HAP-1 (cell line): ENCODE measurements at regions not wholly inside any gene's neighbourhood (a gene's known extent, or its start where the extent isn't known, plus 50 kb on each side); places are given as distances from the start of the nearest gene placed in this dataset.

ENCODE experiments used
- DNase-seq, 2 experiments: peaks; one replicate each; pipeline ENCODE4 v3.0.0-alpha.2; 2016 to 2020; ENCODE audit warnings: low spot score in 2 of 2
- H3K27me3 ChIP-seq: fragments of 250-450 bp; sonication (Bioruptor Pico); 2 replicates; pipeline ENCODE4 v1.5.1; 2020; ENCODE audit warnings: low read depth, mild to moderate bottlenecking, moderate library complexity
- H3K36me3 ChIP-seq: fragments of 250-450 bp; sonication (Bioruptor Pico); replicated peaks from 2 replicates; pipeline ENCODE4 v1.5.1; 2020; ENCODE audit warnings: mild to moderate bottlenecking
- H3K4me1 ChIP-seq: fragments of 250-450 bp; sonication (Bioruptor Pico); 2 replicates; pipeline ENCODE4 v1.5.1; 2020; ENCODE audit warnings: mild to moderate bottlenecking
- H3K4me3 ChIP-seq: fragments of 250-450 bp; sonication (Bioruptor Pico); 2 replicates; pipeline ENCODE4 v1.5.1; 2020; ENCODE audit warnings: mild to moderate bottlenecking, moderate library complexity
- H3K9me3 ChIP-seq: fragments of 250-450 bp; sonication (Bioruptor Pico); 2 replicates; pipeline ENCODE4 v1.5.1; 2020; ENCODE audit warnings: mild to moderate bottlenecking, moderate library complexity
- in situ Hi-C: fragments of 300-500 bp; cut with MboI; formaldehyde crosslinking; loops from 3 replicates; pipeline ENCODE4 v1.14.3; 2020; ENCODE audit warnings: low sequenced_read_pairs, inconsistent platforms, mixed read lengths

GRCh38 chr2:144711630-144712549 lies 192.0 kb upstream of the ZEB2 start:
- no peak for DNase-seq
- in situ Hi-C loops = no loop called here
- Histone ChIP-seq H3K4me1 (no peaks in the 10 kb centered on the region), H3K36me3 (no peaks in the 10 kb centered on the region), H3K4me3 (no peak overlapping the region), H3K27me3 (peaks cover 2% of the 10 kb centered on the region; the same call in 1 of the 2 replicates), H3K9me3 (no peaks in the 10 kb centered on the region)

DNA sequence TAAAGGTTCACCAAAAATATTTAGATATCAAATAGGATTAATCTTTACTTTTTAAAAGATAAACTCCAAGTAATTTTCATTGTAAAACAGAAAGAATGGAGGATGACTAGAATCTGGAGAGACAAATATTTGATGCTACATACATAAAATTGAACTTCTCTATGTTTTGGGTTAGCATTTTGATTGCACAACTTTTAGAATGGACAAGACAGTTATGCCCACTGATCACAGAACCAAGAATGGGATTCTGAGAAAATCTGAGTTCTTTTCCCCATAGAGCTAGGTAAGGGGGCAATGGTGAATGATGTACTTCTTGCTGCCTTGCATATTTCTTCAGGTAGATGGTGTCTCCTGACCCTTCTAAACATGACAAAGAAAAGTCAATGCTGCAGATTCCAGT lies 191.2 kb upstream of the ZEB2 start:
- Histone ChIP-seq H3K4me1 (no peaks in the 10 kb centered on the region), H3K4me3 (no peak overlapping the region), H3K9me3 (no peaks in the 10 kb centered on the region), H3K27me3 (peaks cover 2% of the 10 kb centered on the region; the same call in 1 of the 2 replicates), H3K36me3 (no peaks in the 10 kb centered on the region)
- no peak for DNase-seq
- in situ Hi-C loops = no loop called here

DNA sequence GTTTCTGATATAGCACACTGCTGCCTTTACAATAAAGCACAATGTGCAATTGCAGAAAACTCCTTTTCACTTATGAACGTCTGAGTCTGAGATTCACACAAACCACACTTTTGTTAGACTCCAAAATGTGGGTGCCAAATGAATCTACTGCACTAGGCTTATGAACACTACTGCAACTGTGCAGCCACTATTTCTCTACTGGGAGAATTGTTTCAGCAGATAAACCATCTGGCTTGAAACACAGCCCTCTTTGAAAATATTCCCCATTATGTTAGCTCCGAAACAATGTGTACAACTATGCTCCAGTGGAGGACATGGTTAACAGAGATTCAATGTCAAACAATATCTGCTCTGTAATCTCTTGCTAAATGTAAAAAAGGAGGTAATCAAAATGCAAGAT lies 188.7 kb upstream of the ZEB2 start:
- Histone ChIP-seq H3K4me1 (no peaks in the 10 kb centered on the region), H3K9me3 (no peaks in the 10 kb centered on the region), H3K36me3 (no peaks in the 10 kb centered on the region), H3K27me3 (no peaks in the 10 kb centered on the region), H3K4me3 (no peak overlapping the region)
- in situ Hi-C loops = no loop called here
- no peak for DNase-seq

GRCh38 chr2:144707736-144708326 lies 187.9 kb upstream of the ZEB2 start:
- Histone ChIP-seq H3K4me1 (no peaks in the 10 kb centered on the region), H3K27me3 (no peaks in the 10 kb centered on the region)
- in situ Hi-C loops = no loop called here

GRCh38 chr2:144706647-144707046 lies 186.7 kb upstream of the ZEB2 start:
- H3K36me3 ChIP-seq = no peaks in the 10 kb centered on the region

More at GRCh38 chr2:144707736-144708326, 187.9 kb upstream of the ZEB2 start:
- no peaks in the 10 kb centered on the region for H3K9me3 ChIP-seq
- DNase-seq = no peak
- H3K36me3 ChIP-seq = no peaks in the 10 kb centered on the region
- H3K4me3 ChIP-seq = no peak overlapping the region

DNA sequence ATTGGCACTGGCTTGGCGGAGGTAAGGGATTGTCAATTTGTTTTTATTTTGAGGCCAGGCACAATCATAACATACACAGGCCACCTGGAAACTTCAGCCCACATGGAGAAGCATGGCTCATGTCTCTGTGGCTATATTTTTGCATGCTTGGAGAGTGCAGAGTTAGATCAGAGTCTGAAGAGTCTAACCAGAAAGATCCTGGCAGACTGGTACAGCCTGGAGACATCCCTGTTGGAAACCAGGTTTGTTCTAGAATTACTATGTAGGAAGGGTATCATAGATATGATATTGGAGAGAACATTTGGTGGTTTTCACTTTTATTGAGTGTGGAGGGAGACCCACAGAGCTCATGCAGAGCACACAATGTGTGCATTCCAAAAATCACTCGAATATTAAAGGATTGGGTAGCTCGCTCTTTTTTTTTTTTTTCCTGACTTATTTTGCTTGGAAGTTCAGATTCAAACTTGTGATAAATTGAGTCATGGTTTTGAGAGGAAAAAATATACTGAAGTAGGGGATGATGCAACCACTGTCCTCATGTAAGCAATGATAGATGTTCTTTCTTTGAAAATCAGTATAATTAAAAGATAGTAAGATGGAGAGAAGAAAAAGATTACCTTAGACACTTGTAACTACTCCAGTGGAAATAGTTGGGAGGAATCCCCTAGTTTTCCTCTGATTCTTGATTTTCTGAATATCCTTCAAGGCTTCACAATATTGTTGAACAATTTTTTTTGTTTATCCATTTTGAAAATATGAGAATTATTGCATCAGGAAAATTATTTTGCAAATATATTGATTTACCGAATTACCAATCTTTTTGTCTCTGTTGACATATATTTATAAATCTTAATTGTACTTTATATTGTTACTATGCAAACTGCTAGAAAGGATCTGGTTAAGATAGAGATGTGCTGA lies 185.7 kb upstream of the ZEB2 start:
- no peaks in the 10 kb centered on the region for H3K27me3 ChIP-seq
- H3K4me3 ChIP-seq = no peak overlapping the region
- DNase-seq = no peak
- H3K36me3 ChIP-seq = no peaks in the 10 kb centered on the region
- in situ Hi-C loops = no loop called here
- H3K9me3 ChIP-seq = no peaks in the 10 kb centered on the region
- no peaks in the 10 kb centered on the region for H3K4me1 ChIP-seq

More at GRCh38 chr2:144706647-144707046, 186.7 kb upstream of the ZEB2 start:
- Histone ChIP-seq H3K4me3 (no peak overlapping the region), H3K27me3 (no peaks in the 10 kb centered on the region), H3K4me1 (no peaks in the 10 kb centered on the region), H3K9me3 (no peaks in the 10 kb centered on the region)
- DNase-seq = no peak
- in situ Hi-C loops = no loop called here

DNA sequence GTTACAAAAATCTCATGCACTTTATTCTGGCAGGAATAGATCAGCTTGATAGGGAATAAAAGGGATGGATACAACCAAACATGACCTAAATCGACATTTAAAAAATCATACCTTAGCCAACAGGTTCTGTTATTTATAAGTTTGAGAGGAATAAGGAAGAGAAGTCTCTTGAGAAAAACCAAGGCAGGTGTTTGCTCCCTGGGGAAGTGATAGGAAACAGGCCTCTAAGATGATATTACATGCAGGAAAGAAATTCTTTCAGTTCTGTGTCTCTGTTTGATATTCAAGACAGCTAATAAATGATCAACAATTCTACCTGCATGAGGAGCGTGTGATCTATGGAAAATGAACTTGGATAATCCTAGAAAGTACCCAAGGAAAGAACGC lies 184.8 kb upstream of the ZEB2 start:
- no peaks in the 10 kb centered on the region for H3K4me1 ChIP-seq
- in situ Hi-C loops = no loop called here
- H3K27me3 ChIP-seq = no peaks in the 10 kb centered on the region
- H3K36me3 ChIP-seq = no peaks in the 10 kb centered on the region
- no peaks in the 10 kb centered on the region for H3K9me3 ChIP-seq
- DNase-seq = no peak
- H3K4me3 ChIP-seq = no peak overlapping the region

GRCh38 chr2:144703852-144704708 lies 184.2 kb upstream of the ZEB2 start:
- in situ Hi-C loops = no loop called here
- no peak overlapping the region for H3K4me3 ChIP-seq

GRCh38 chr2:144702051-144702450 lies 182.1 kb upstream of the ZEB2 start:
- no peaks in the 10 kb centered on the region for H3K36me3 ChIP-seq
- no peaks in the 10 kb centered on the region for H3K27me3 ChIP-seq
- DNase-seq = no peak
- no peak overlapping the region for H3K4me3 ChIP-seq
- in situ Hi-C loops = no loop called here
- no peaks in the 10 kb centered on the region for H3K9me3 ChIP-seq
- H3K4me1 ChIP-seq = no peaks in the 10 kb centered on the region

More at GRCh38 chr2:144703852-144704708, 184.2 kb upstream of the ZEB2 start:
- H3K27me3 ChIP-seq = no peaks in the 10 kb centered on the region
- no peaks in the 10 kb centered on the region for H3K36me3 ChIP-seq
- no peaks in the 10 kb centered on the region for H3K9me3 ChIP-seq
- no peaks in the 10 kb centered on the region for H3K4me1 ChIP-seq
- no peak for DNase-seq

DNA sequence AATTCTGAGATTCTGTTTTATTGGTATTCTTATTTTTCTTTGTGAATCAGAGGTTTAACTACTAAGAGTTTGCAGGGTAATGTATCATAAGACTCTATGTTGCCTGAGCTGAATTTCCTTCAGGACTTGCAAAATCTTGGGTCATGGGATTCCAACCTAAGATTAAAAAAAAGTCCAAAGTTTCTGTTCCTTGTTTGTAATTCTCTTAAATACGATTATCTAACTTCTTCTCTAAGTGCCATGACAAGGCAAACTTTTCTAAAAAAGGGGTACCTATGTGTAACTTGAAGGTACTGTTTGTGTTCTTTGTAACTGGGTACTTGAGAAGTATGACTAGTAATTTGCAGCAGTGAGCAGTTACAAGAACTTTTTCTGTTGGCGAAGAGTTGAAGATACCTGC lies 181.3 kb upstream of the ZEB2 start:
- no peak for DNase-seq
- no peaks in the 10 kb centered on the region for H3K9me3 ChIP-seq
- in situ Hi-C loops = no loop called here
- H3K4me3 ChIP-seq = no peak overlapping the region
- H3K4me1 ChIP-seq = no peaks in the 10 kb centered on the region
- no peaks in the 10 kb centered on the region for H3K27me3 ChIP-seq
- H3K36me3 ChIP-seq = no peaks in the 10 kb centered on the region

DNA sequence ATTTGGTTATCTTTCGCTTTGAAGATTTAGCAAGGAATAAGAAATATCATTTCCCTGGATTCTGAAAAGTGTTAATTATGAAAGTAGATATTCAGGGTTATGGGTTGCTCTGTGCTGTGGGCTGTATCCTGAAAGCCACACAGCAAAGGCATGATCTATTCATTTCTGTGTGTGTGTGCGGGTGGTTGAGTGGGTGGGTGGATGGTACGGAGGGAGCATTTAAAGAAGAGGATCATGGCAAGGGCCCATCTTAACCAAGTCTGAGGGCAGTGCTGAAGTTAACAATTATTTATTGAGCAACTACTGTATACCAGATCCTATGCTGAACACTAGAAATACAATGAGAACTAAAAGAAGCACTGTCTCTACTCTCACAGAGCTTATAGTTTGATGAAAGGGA lies 178.2 kb upstream of the ZEB2 start:
- H3K4me1 ChIP-seq = no peaks in the 10 kb centered on the region

GRCh38 chr2:144695657-144696056 lies 175.7 kb upstream of the ZEB2 start:
- Histone ChIP-seq H3K27me3 (no peaks in the 10 kb centered on the region), H3K9me3 (no peaks in the 10 kb centered on the region), H3K4me1 (no peaks in the 10 kb centered on the region), H3K36me3 (no peaks in the 10 kb centered on the region), H3K4me3 (no peak overlapping the region)
- in situ Hi-C loops = no loop called here
- DNase-seq = no peak

More for the DNA sequence above, 178.2 kb upstream of the ZEB2 start:
- in situ Hi-C loops = no loop called here
- H3K36me3 ChIP-seq = no peaks in the 10 kb centered on the region
- DNase-seq = no peak
- no peaks in the 10 kb centered on the region for H3K9me3 ChIP-seq
- H3K4me3 ChIP-seq = no peak overlapping the region
- no peaks in the 10 kb centered on the region for H3K27me3 ChIP-seq

DNA sequence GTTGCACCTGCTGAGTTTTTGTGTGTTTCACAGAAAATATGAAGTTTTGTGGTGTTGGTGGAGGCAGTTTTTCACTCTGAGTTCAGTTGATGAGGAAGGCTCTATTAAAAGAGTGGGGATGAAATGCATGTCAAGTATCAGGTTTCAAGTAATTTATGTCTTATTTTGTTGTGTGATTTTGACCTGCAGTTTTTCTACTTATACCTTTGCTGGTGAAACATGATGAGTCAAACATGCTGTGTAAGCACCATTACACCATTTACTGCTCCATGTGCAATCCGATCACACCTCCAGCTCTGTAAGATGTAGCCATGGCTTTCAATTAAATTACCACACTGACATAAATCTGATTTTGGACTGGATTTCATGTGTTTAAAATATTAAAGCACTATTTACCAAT lies 174.5 kb upstream of the ZEB2 start:
- no peaks in the 10 kb centered on the region for H3K9me3 ChIP-seq
- no peak for DNase-seq
- H3K27me3 ChIP-seq = no peaks in the 10 kb centered on the region
- in situ Hi-C loops = no loop called here
- H3K36me3 ChIP-seq = no peaks in the 10 kb centered on the region
- no peak overlapping the region for H3K4me3 ChIP-seq
- H3K4me1 ChIP-seq = no peaks in the 10 kb centered on the region
